Hepatocyte (in vitro differentiated cells): ENCODE measurements at regions not wholly inside any gene's neighbourhood (a gene's known extent, or its start where the extent isn't known, plus 50 kb on each side); places are given as distances from the start of the nearest gene placed in this dataset.

Experiments
- DNase-seq: peaks from one replicate; pipeline ENCODE4 v3.0.0-alpha.2; 2016; ENCODE audit warnings: low spot score
- H2AFZ ChIP-seq: fragments of 200-600 bp; sonication (generic); 2 replicates; pipeline ENCODE4 v1.6.0; 2016; ENCODE audit warnings: antibody characterized with exemption, mild to moderate bottlenecking
- H3K27ac ChIP-seq: fragments of 200-600 bp; sonication (generic); 2 replicates; pipeline ENCODE4 v1.5.1; 2016; ENCODE audit warnings: mild to moderate bottlenecking
- H3K27me3 ChIP-seq: fragments of 200-600 bp; sonication (generic); 2 replicates; pipeline ENCODE4 v1.6.1; 2016
- H3K36me3 ChIP-seq: fragments of 200-600 bp; sonication (generic); replicated peaks from 2 replicates; pipeline ENCODE4 v1.5.1; 2016; ENCODE audit warnings: low read depth; ENCODE audit not compliant: insufficient read depth
- H3K4me1 ChIP-seq: fragments of 200-600 bp; sonication (generic); 2 replicates; pipeline ENCODE4 v1.5.1; 2016; ENCODE audit warnings: mild to moderate bottlenecking, moderate library complexity; ENCODE audit not compliant: insufficient read depth
- H3K4me2 ChIP-seq: fragments of 200-600 bp; sonication (generic); 2 replicates; pipeline ENCODE4 v1.6.0; 2016
- H3K4me3 ChIP-seq: fragments of 200-600 bp; sonication (generic); 2 replicates; pipeline ENCODE4 v1.5.1; 2016; ENCODE audit warnings: mild to moderate bottlenecking
- H3K79me2 ChIP-seq: fragments of 200-600 bp; sonication (generic); 2 replicates; pipeline ENCODE4 v1.6.0; 2017; ENCODE audit warnings: mild to moderate bottlenecking
- H3K9me2 ChIP-seq: fragments of 200-600 bp; sonication (generic); replicated peaks from 2 replicates; pipeline ENCODE4 v1.6.0; 2017; ENCODE audit warnings: mild to moderate bottlenecking; ENCODE audit not compliant: insufficient read depth
- H3K9me3 ChIP-seq: fragments of 200-600 bp; sonication (generic); 2 replicates; pipeline ENCODE4 v1.5.1; 2016; ENCODE audit warnings: low read depth, mild to moderate bottlenecking
- H4K20me1 ChIP-seq: fragments of 200-600 bp; sonication (generic); 2 replicates; pipeline ENCODE4 v1.6.0; 2016; ENCODE audit warnings: mild to moderate bottlenecking; ENCODE audit not compliant: insufficient read depth, poor library complexity, severe bottlenecking
- CTCF ChIP-seq: fragments of 200-600 bp; sonication (generic); IDR thresholded peaks from 2 replicates; pipeline ENCODE4 v1.5.1; 2016; ENCODE audit warnings: antibody characterized with exemption, mild to moderate bottlenecking; ENCODE audit not compliant: poor library complexity
- EZH2 ChIP-seq: fragments of 200-600 bp; sonication (generic); IDR thresholded peaks from 2 replicates; pipeline ENCODE4 v1.6.1; 2016; ENCODE audit warnings: antibody characterized with exemption, mild to moderate bottlenecking, borderline replicate concordance
- EZH2phosphoT487 ChIP-seq: fragments of 200-600 bp; sonication (generic); IDR thresholded peaks from one replicate; pipeline ENCODE4 v1.6.1; 2018; ENCODE audit warnings: antibody characterized with exemption, mild to moderate bottlenecking, low read depth, moderate library complexity; ENCODE audit not compliant: unreplicated experiment, severe bottlenecking
- WGBS: methylation state at CpG from one replicate; pipeline ENCODE4 v1.1.6; 2016; ENCODE audit warnings: low lambda C conversion rate; ENCODE audit errors: missing lambda C conversion rate; 5-methylcytosine and 5-hydroxymethylcytosine counted together

- Histone ChIP-seq H3K4me2 (no peak overlapping the region), H3K27me3 (peaks cover 11% of the 10 kb centered on the region), H2AFZ (no peak overlapping the region), H3K27ac (no peak overlapping the region), H3K79me2 (no peaks in the 10 kb centered on the region), H4K20me1 (no peaks in the 10 kb centered on the region), H3K9me2 (no peaks in the 10 kb centered on the region), H3K9me3 (no peaks in the 10 kb centered on the region), H3K4me3 (no peak overlapping the region), H3K4me1 (no peaks in the 10 kb centered on the region), H3K36me3 (no peaks in the 10 kb centered on the region)
- TF ChIP-seq EZH2phosphoT487, result no peak
- no peak for TF ChIP-seq CTCF
- no peak for TF ChIP-seq EZH2
- 94% methylated on average over 4 of the region's 4 CpGs for WGBS
- no peak for DNase-seq
Observed at GRCh38 chr1:114330451-114330983, 176.8 kb upstream of the SYT6 start.

- Histone ChIP-seq H3K4me3 (no peak overlapping the region), H3K27ac (no peak overlapping the region), H3K27me3 (peaks cover 6% of the 10 kb centered on the region), H3K36me3 (no peaks in the 10 kb centered on the region), H3K4me2 (no peak overlapping the region), H2AFZ (no peak overlapping the region), H3K4me1 (no peaks in the 10 kb centered on the region), H3K79me2 (no peaks in the 10 kb centered on the region), H4K20me1 (no peaks in the 10 kb centered on the region), H3K9me2 (no peaks in the 10 kb centered on the region), H3K9me3 (no peaks in the 10 kb centered on the region)
- no peak for DNase-seq
- no peak for TF ChIP-seq EZH2phosphoT487
- TF ChIP-seq EZH2, result no peak
- no peak for TF ChIP-seq CTCF
- 88% methylated on average over 7 of the region's 7 CpGs for WGBS
Observed at GRCh38 chr1:114328361-114328904, 174.8 kb upstream of the SYT6 start.

GRCh38 chr1:114324662-114324965 is 170.9 kb upstream of the SYT6 start:
- H2AFZ ChIP-seq, result no peak overlapping the region
- DNase-seq, result no peak

More at GRCh38 chr1:114324662-114324965, 170.9 kb upstream of the SYT6 start:
- no peaks in the 10 kb centered on the region for H3K9me3 ChIP-seq
- no peak for TF ChIP-seq EZH2
- no peak for TF ChIP-seq CTCF
- no peak for TF ChIP-seq EZH2phosphoT487
- no peaks in the 10 kb centered on the region for H3K36me3 ChIP-seq
- no peaks in the 10 kb centered on the region for H3K79me2 ChIP-seq
- no peak overlapping the region for H3K4me2 ChIP-seq
- H3K27me3 ChIP-seq, result no peaks in the 10 kb centered on the region
- H4K20me1 ChIP-seq, result no peaks in the 10 kb centered on the region
- no peaks in the 10 kb centered on the region for H3K9me2 ChIP-seq
- no peaks in the 10 kb centered on the region for H3K4me1 ChIP-seq
- H3K4me3 ChIP-seq, result no peak overlapping the region
- H3K27ac ChIP-seq, result no peak overlapping the region
- 78% methylated on average over 5 of the region's 5 CpGs for WGBS
